Endothelial cell (in vitro differentiated cells): ENCODE measurements at regions not wholly inside any gene's neighbourhood (a gene's known extent, or its start where the extent isn't known, plus 50 kb on each side); places are given as distances from the start of the nearest gene placed in this dataset.

Experiments used
- DNase-seq: peaks from one replicate; pipeline ENCODE4 v3.0.0; 2021; ENCODE audit warnings: low spot score
- H3K27ac Mint-ChIP-seq: one replicate; pipeline ENCODE4 v1.8.0; 2021; ENCODE audit warnings: mixed read lengths, inconsistent platforms; ENCODE audit not compliant: unreplicated experiment
- H3K27me3 Mint-ChIP-seq: one replicate; pipeline ENCODE4 v1.8.0; 2021; ENCODE audit warnings: mild to moderate bottlenecking, moderate library complexity, mixed read lengths, inconsistent platforms; ENCODE audit not compliant: unreplicated experiment
- H3K36me3 Mint-ChIP-seq: one replicate; pipeline ENCODE4 v1.8.0; 2021; ENCODE audit warnings: mild to moderate bottlenecking, low read depth, mixed read lengths, inconsistent platforms; ENCODE audit not compliant: unreplicated experiment
- H3K4me1 Mint-ChIP-seq: one replicate; pipeline ENCODE4 v1.8.0; 2021; ENCODE audit warnings: mild to moderate bottlenecking, mixed read lengths, inconsistent platforms; ENCODE audit not compliant: unreplicated experiment
- H3K4me3 Mint-ChIP-seq: one replicate; pipeline ENCODE4 v1.8.0; 2021; ENCODE audit warnings: mild to moderate bottlenecking, mixed read lengths, inconsistent platforms; ENCODE audit not compliant: unreplicated experiment
- H3K9me3 Mint-ChIP-seq: one replicate; pipeline ENCODE4 v1.8.0; 2021; ENCODE audit warnings: mixed read lengths, inconsistent platforms; ENCODE audit not compliant: unreplicated experiment
- TF ChIP-seq, protein P1 (sequence below): fragments of 200-600 bp; sonication (generic); IDR thresholded peaks from one replicate; pipeline ENCODE4 v1.5.0; 2021; ENCODE audit warnings: antibody characterized with exemption; ENCODE audit not compliant: unreplicated experiment

DNA sequence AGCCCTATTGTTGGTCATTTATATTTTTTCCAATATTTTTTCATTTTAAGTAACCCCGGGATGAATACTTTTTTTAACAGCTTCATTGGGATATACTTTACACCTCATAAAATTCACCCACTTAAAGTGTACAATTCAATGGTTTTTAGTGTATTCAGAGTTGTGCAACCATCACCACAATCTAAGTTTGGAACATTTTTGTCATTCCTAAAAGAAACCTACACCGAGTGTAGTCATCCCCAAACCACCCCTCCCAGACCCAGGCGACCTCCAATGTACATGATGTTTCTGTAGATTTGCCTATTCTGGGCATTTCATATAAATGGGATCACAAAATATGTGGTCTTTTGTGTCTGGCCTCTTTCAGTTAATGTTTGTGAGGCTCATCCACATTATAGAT is 118.3 kb upstream of the FRMD4B start:
- no peak for DNase-seq
- no peaks in the 10 kb centered on the region for H3K9me3 Mint-ChIP-seq
- TF ChIP-seq, protein P1, sequence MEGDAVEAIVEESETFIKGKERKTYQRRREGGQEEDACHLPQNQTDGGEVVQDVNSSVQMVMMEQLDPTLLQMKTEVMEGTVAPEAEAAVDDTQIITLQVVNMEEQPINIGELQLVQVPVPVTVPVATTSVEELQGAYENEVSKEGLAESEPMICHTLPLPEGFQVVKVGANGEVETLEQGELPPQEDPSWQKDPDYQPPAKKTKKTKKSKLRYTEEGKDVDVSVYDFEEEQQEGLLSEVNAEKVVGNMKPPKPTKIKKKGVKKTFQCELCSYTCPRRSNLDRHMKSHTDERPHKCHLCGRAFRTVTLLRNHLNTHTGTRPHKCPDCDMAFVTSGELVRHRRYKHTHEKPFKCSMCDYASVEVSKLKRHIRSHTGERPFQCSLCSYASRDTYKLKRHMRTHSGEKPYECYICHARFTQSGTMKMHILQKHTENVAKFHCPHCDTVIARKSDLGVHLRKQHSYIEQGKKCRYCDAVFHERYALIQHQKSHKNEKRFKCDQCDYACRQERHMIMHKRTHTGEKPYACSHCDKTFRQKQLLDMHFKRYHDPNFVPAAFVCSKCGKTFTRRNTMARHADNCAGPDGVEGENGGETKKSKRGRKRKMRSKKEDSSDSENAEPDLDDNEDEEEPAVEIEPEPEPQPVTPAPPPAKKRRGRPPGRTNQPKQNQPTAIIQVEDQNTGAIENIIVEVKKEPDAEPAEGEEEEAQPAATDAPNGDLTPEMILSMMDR, result no peak
- H3K4me3 Mint-ChIP-seq, result no peak overlapping the region
- H3K36me3 Mint-ChIP-seq, result peaks cover under 1% of the 10 kb centered on the region
- H3K27me3 Mint-ChIP-seq, result no peaks in the 10 kb centered on the region
- peaks cover 22% of the 10 kb centered on the region for H3K4me1 Mint-ChIP-seq
- H3K27ac Mint-ChIP-seq, result no peak overlapping the region

GRCh38 chr3:69500604-69501003 is 114.7 kb upstream of the FRMD4B start:
- H3K27ac Mint-ChIP-seq, result no peak overlapping the region
- no peaks in the 10 kb centered on the region for H3K9me3 Mint-ChIP-seq
- H3K36me3 Mint-ChIP-seq, result peaks cover 6% of the 10 kb centered on the region
- no peak for DNase-seq
- H3K4me3 Mint-ChIP-seq, result no peak overlapping the region
- peaks cover 27% of the 10 kb centered on the region for H3K4me1 Mint-ChIP-seq
- peaks cover 2% of the 10 kb centered on the region for H3K27me3 Mint-ChIP-seq
- TF ChIP-seq, protein P1, result no peak

DNA sequence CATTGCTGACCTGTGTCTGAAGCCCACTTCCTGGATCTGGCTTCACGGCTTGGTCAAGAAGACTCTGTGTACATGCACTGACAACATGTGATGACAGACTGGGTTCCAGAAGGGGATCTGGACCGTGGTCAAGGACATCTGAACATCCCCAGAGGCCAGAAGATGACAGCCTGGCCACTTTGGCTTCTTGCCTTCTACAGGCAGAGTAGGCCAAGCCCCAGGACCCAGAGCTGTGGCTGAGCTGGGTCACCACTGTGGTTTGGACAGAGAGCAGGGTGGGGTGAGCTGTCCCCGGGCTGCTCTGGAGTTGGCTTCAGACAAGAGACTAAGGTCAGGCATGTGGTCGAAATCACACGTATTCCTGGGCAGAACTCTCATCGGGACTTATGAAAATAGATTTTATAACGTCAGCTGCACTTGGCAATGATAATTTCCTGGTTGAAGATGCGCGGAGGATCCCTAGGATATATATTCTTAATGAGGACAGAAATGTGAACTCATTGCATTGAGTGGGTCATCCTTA is 114.1 kb upstream of the FRMD4B start:
- DNase-seq, result no peak
- H3K36me3 Mint-ChIP-seq, result peaks cover 6% of the 10 kb centered on the region
- no peak overlapping the region for H3K4me3 Mint-ChIP-seq
- TF ChIP-seq, protein P1, result no peak
- no peaks in the 10 kb centered on the region for H3K9me3 Mint-ChIP-seq
- peaks cover 2% of the 10 kb centered on the region for H3K27me3 Mint-ChIP-seq
- H3K27ac Mint-ChIP-seq, result no peak overlapping the region
- peaks cover 27% of the 10 kb centered on the region for H3K4me1 Mint-ChIP-seq

DNA sequence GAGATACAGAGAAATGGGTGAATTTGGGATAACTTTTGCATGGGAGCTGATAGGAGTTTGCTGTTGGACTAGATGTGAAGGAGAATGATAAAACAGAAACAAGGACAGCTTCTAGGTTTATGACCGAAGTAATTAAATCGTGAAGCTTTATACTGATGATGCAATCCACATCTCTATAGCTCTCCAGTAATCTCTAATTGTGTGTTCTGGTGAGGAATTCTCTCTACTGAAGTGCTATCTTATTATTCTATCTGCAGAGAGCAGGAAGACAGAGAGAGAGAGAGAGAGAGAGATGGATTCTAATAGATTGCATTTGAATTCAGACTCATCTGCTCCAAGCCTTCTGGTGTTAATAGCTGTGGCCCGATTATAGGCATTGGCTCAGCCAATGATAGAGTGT is 113.5 kb upstream of the FRMD4B start:
- no peak for DNase-seq
- no peaks in the 10 kb centered on the region for H3K9me3 Mint-ChIP-seq
- peaks cover 27% of the 10 kb centered on the region for H3K4me1 Mint-ChIP-seq
- H3K27ac Mint-ChIP-seq, result no peak overlapping the region
- peaks cover 2% of the 10 kb centered on the region for H3K27me3 Mint-ChIP-seq
- peaks cover 6% of the 10 kb centered on the region for H3K36me3 Mint-ChIP-seq
- no peak overlapping the region for H3K4me3 Mint-ChIP-seq
- TF ChIP-seq, protein P1, result no peak

DNA sequence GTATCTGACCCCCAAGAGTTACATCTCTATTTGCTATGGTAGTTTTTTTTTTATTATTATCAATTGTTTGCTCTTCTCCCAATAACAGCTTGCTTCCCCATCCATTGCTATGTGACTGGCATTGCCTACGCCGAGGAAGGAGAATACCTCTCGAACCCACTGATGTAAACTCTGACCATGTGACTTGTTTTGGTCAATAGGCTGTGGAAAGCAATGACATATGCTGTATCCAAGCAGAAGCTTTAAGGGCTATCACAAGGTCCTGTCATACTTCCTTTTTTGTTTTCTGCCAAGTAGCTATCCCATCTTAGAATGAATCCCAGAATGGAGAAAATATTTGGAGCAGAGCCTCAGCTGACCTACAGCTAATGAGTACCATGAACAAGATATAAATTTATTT is 111.0 kb upstream of the FRMD4B start:
- peaks cover 30% of the 10 kb centered on the region for H3K4me1 Mint-ChIP-seq
- H3K4me3 Mint-ChIP-seq, result no peak overlapping the region
- H3K27ac Mint-ChIP-seq, result no peak overlapping the region
- H3K9me3 Mint-ChIP-seq, result no peaks in the 10 kb centered on the region
- peaks cover 6% of the 10 kb centered on the region for H3K36me3 Mint-ChIP-seq
- peaks cover 2% of the 10 kb centered on the region for H3K27me3 Mint-ChIP-seq
- no peak for DNase-seq
- TF ChIP-seq, protein P1, result no peak
